Choroid plexus epithelial cell (primary cell): ENCODE measurements at regions not wholly inside any gene's neighbourhood (a gene's known extent, or its start where the extent isn't known, plus 50 kb on each side); places are given as distances from the start of the nearest gene placed in this dataset.

Experiments used
- DNase-seq: peaks from one replicate; pipeline ENCODE4 v3.0.0-alpha.2; 2010; ENCODE audit warnings: low read depth
- H3K4me3 ChIP-seq: 2 replicates; pipeline ENCODE4 v1.5.1; 2011; ENCODE audit warnings: low read depth, mild to moderate bottlenecking, control low read depth, low read length, moderate library complexity
- TF ChIP-seq, protein P1 (sequence below): conservative IDR thresholded peaks from 2 replicates; pipeline ENCODE4 v1.5.1; 2011; ENCODE audit warnings: low read depth, mild to moderate bottlenecking, control low read depth, inconsistent platforms, low read length, moderate library complexity

DNA sequence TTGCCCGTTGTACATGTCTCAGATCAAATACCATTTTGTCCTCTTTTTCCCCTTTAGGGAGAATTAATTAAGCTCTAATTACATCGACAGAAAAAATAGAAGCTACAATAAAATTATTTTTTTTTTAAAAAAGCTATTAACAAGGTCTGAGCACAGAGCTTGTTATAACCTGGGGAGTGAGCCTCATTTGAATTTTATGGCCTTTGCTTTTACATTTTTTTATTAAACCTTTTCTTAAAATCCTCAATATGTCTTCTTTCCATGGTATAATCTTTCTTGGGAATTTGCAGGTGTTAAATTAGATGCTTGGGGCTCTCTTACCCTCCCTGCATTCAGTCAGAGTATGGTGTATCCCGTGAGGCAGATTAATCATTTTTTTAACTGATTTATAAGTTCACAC is 212.5 kb upstream of the XYLT1 start:
- no peak overlapping the region for H3K4me3 ChIP-seq
- TF ChIP-seq, protein P1, sequence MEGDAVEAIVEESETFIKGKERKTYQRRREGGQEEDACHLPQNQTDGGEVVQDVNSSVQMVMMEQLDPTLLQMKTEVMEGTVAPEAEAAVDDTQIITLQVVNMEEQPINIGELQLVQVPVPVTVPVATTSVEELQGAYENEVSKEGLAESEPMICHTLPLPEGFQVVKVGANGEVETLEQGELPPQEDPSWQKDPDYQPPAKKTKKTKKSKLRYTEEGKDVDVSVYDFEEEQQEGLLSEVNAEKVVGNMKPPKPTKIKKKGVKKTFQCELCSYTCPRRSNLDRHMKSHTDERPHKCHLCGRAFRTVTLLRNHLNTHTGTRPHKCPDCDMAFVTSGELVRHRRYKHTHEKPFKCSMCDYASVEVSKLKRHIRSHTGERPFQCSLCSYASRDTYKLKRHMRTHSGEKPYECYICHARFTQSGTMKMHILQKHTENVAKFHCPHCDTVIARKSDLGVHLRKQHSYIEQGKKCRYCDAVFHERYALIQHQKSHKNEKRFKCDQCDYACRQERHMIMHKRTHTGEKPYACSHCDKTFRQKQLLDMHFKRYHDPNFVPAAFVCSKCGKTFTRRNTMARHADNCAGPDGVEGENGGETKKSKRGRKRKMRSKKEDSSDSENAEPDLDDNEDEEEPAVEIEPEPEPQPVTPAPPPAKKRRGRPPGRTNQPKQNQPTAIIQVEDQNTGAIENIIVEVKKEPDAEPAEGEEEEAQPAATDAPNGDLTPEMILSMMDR: no peak
- no peak for DNase-seq

DNA sequence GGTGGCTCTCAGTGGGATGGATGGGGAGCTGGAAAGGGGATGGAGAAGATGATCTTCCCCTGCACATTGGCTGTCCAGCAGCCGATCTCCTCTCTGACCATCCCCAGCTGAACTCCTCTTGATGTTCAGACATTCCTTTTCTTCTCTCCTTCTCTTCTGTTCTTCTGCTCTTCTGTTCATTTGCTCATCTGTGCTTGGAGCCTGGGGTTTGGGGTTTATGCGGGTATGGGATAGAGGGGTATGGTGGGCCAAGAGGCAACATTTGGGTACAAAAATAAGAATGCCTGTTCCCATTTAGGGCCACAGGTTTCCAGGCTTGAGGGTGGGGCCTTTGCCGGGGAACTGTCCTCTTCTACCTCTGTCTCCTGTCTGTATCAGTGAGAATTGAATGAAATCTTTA is 205.4 kb upstream of the XYLT1 start:
- TF ChIP-seq, protein P1: no peak
- H3K4me3 ChIP-seq: no peak overlapping the region
- DNase-seq: no peak

GRCh38 chr16:17668386-17668785 is 197.6 kb upstream of the XYLT1 start:
- TF ChIP-seq, protein P1: no peak
- no peak overlapping the region for H3K4me3 ChIP-seq
- no peak for DNase-seq

- no peak for DNase-seq
- TF ChIP-seq, protein P1: no peak
Observed at GRCh38 chr16:17666293-17666692, 195.5 kb upstream of the XYLT1 start.

GRCh38 chr16:17658881-17659280 is 188.1 kb upstream of the XYLT1 start:
- TF ChIP-seq, protein P1: no peak

More at GRCh38 chr16:17666293-17666692, 195.5 kb upstream of the XYLT1 start:
- no peak overlapping the region for H3K4me3 ChIP-seq

DNA sequence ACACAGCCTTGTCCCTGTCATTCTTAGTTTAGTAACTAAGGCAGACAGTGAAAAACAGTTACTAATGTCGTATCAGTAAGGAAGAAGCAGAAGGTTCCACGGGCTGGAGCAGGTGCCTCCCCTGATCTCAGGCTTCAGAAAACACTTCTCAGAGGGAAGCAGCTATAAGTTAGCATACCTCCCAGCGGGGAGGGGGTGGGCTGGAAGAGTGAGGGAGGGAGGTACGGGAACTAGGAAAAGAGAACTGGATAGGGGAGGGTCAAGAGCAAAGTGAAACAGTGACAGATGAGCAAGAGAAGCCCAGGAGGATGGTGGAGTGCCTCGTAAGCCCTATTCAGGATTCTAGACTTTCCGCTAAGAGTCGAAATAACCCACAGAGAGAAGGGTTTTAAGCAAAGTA is 186.3 kb upstream of the XYLT1 start:
- TF ChIP-seq, protein P1: no peak
- no peak overlapping the region for H3K4me3 ChIP-seq
- no peak for DNase-seq

More at GRCh38 chr16:17658881-17659280, 188.1 kb upstream of the XYLT1 start:
- H3K4me3 ChIP-seq: no peak overlapping the region
- DNase-seq: no peak

- no peak overlapping the region for H3K4me3 ChIP-seq
- no peak for DNase-seq
- TF ChIP-seq, protein P1: no peak
Observed at GRCh38 chr16:17654571-17654970, 183.8 kb upstream of the XYLT1 start.
